NT2/D1 (cell line): ENCODE measurements at regions not wholly inside any gene's neighbourhood (a gene's known extent, or its start where the extent isn't known, plus 50 kb on each side); places are given as distances from the start of the nearest gene placed in this dataset.

ENCODE experiments used
- YY1 ChIP-seq: IDR thresholded peaks from 2 replicates; pipeline ENCODE4 v1.6.1; 2011; ENCODE audit not compliant: insufficient read length, insufficient read depth
- ZNF274 ChIP-seq: IDR thresholded peaks from 2 replicates; pipeline ENCODE4 v1.6.1; 2011; ENCODE audit warnings: mild to moderate bottlenecking, low read depth, low read length

DNA sequence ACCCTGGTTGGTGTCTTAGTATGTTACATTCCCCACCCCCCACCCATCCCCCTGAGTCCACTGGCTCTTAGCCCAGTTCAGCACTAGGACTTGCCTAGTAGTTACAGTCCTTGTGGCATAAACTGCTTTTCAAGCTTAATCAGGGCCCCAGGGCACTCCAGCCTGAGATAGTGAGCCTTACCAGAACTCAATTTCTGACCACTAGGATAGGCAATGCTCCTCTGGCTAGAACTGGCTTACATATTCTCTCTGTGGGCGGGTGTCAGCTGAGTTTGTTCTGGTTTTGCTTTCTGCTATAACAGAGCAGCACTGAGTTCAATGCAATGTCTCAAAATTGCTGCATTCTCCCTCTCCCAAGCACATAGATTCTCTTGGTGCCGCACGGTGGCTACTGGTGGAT, 391.4 kb upstream of the DIPK2B start:
- TF ChIP-seq YY1, result no peak
- no peak for TF ChIP-seq ZNF274
